ENCODE measurements at regions not wholly inside any gene's neighbourhood (a gene's known extent, or its start where the extent isn't known, plus 50 kb on each side); places are given as distances from the start of the nearest gene placed in this dataset.
"Not testable (repeated sequence)": the region's sequence is repeated elsewhere in the genome, so short reads cannot be mapped to it uniquely, and the experiment has no call there.

DNA sequence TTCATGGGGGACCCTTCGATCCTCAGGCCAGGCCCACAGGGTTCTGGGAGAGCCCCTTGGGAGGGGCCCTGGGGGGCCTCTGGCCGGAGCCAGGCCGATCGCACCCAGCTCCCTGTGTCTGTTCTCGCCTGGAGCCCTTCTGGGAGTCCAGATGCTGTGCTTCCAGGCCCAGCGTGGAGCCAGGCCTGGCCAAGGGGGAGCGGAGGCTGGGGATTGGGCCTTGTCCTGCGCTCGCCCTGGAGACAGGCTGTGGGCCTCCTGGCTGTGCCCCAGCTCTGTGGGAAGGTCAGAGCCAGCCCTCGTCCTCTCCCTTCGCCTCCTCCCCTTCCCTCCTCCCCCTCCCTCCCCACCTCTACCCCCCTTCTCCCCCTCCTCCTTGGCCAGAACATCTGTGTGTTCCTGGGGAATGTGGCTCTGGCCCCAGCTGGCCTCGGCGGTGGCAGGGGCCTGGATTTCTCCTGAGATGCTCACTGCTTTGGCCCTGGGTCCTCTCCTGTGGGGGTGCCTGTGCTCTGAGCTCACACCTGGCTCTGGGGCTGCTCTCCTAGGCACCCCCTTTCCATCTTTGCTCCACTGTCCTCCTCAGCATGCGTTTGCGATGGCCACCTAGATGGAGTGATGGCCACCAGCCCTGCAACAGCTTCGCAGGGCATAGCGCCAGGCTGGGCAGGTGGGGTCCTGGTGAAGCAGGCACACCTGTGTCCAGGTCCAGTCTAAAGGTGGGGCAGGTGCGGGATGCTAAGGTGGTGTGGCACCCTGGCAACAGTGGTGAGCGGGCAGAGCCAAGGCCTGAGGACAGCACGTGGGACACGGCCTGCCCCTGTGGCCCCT is 90.6 kb upstream of the CIBAR2 start:
- no peak for DNase-seq (ENCODE audit: low read depth)

- DNase-seq (ENCODE audit: low read depth), result no peak
Measured at GRCh38 chr16:85203462-85203813, 91.2 kb upstream of the CIBAR2 start.

GRCh38 chr16:85204242-85205010 is 92.2 kb upstream of the CIBAR2 start:
- DNase-seq (ENCODE audit: low read depth), result no peak

DNA sequence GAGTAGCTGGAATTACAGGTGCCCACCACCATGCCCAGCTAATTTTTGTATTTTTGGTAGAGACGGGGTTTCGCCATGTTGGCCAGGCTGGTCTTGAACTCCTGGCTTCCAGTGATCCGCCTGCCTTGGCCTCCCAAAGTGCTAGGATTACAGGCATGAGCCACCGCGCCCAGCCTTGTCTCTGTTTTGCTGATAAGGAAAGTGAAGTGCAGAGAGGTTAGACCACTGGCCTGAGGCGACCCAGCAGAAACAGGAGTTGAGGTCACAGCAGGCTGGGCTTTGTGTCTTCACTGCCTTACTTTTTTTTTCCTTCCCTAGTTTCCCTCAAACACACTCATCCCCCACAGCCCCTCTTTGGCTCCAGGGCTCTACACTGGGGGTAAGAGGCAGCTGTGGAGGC is 93.0 kb upstream of the CIBAR2 start:
- not testable (repeated sequence) for DNase-seq (ENCODE audit: low read depth)

GRCh38 chr16:85205747-85206471 is 93.6 kb upstream of the CIBAR2 start:
- no peak for DNase-seq (ENCODE audit: low read depth)

DNA sequence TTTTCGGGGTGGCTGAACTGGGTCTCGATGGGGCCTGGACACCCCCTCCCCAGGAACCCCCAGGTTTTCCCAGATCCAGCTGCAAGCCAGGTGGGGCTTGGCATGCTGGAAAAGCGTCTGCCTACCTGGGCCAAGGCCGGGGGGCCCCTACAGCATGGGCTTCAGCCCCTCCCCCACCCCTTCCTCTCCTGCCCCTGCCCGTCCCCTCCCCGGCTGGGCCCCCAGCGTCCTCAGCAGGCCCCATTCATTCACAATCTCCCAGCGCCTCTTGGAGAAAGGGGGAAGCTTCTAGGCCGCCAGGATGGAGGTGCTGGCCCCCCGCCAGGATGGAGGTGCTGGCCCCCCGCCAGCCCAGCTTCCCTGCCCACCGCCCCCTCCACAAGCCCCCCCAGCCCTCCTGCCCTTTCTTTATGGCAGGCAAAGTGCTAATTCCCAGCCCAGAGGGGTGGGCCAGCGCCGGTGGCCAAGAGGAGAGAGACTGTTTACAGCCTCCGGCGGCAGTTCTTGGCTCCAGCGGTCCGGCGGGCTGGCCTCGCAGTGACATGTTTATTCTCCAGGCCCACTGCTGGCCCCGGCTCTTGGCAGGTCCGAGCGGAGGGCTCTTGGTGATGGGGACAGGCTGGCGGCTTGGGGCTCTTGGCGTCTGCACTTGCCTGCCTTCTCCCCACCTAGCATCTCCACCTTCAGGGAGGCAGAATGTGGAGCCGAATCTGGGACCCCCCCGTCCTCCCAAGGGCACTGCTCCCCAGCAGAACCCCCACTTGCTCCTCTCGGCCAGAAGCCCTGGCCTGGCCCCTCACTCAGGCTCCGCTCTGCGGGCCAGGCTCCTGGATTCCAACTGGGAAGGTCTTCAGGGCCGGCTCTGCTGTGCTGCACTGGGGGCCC is 94.4 kb upstream of the CIBAR2 start:
- no peak for DNase-seq (ENCODE audit: low read depth)

DNA sequence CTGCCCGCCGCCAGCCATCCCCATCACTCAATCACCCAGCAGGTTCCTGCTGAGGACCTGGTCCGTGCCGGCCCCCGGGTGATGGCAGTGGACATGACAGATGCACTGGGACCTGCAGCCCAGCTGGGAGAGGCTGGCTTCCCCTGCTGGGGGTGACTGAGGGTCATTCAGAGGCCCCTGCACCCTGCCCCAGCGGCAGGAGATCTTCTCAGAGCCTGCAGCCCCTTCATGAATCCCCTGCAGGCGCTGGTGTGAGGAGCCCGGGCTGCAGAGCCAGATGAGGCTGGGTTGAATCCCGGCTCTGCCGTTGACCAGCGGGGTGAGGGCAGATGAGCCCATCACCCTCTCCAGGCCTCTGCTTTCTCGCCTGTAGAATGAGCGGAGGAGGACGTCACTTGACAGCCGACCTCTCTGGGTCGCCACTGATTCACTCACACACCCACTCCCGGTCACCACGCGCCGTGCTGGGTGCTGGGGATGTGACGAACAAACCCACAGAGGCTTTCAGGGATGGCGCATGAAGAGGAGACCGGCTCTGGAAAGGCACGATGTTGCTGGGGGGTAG is 95.2 kb upstream of the CIBAR2 start:
- no peak for DNase-seq (ENCODE audit: low read depth)

GRCh38 chr16:85208181-85208580 is 95.9 kb upstream of the CIBAR2 start:
- DNase-seq (ENCODE audit: low read depth), result no peak

DNA sequence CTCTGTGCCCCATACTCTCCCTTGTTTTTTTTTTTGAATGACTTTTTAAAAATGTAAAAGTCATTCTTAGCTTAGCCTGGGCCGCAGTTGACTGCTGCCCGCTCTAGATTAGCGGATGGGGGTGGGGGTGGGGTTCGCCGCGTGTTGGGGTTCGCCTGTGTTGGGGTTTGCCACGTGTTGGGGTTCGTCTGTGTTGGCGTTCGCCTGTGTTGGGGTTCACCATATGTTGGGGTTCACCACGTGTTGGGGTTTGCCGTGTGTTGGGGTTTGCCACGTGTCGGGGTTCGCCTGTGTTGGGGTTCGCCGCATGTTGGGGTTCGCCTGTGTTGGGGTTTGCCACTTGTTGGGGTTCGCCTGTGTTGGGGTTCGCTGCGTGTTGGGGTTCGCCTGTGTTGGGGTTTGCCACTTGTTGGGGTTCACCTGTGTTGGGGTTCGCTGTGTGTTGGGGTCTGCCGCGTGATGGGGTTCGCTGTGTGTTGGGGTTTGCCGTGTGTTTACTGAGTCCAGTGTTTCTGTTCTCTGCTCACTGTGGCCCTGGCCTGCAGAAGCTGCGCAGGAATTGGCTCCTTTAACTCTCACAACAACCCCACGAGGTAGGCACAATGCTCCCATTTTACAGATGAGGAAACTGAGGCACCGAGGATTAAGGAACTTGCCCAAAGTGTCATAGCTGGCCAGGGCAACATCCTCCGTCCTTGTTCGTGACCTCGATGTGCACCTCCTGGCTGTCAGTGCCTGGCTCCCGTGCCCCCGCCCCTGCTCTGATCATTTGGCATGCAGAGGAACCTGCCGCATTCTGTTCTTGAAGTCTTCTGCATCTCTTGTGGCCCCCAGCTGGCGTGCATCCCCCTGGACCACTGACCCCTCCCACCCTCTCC is 96.6 kb upstream of the CIBAR2 start:
- no peak for DNase-seq (ENCODE audit: low read depth)

GRCh38 chr16:85209526-85210121 is 97.4 kb upstream of the CIBAR2 start:
- no peak for DNase-seq (ENCODE audit: low read depth)

GRCh38 chr16:85210423-85211169 is 98.3 kb upstream of the CIBAR2 start:
- DNase-seq (ENCODE audit: low read depth), result no peak

- no peak for DNase-seq (ENCODE audit: low read depth)
Measured at GRCh38 chr16:85211271-85211801, 99.1 kb upstream of the CIBAR2 start.

DNA sequence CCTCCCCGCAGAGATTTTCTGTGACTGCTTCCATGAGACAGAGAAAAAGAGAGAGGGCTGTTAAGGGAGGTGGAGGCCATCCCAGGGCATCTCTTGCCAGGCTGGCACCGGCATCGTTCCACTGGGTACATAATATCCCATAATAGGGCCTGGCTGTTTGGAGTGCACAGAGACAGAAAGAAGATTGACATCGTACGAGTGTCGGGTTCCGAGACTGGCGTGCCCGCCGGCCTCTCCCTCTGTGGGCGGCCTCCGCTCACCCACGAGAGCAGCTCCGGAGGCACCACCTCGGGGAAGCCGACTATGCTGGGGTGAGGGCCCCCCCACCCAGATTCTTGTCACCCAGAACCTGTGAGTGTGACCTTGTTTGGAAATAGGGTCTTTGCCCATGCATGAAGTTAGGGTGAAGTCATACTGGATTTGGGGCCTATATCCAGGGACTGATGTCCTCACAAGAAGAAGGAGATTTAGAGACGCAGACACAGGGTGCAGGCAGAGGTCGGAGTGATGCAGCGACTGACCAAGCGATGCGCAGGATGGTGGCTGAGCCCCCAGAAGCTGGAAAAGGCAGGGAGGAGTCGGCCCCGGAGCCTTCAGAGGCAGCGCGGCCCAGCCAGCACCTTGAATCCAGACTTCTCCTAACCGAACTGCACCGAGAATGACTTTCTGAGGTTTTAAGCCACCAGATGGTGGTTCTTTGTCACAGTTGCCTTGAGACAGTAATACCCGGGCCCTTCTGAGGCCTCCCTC is 101.8 kb upstream of the CIBAR2 start:
- no peak for DNase-seq (ENCODE audit: low read depth)

DNA sequence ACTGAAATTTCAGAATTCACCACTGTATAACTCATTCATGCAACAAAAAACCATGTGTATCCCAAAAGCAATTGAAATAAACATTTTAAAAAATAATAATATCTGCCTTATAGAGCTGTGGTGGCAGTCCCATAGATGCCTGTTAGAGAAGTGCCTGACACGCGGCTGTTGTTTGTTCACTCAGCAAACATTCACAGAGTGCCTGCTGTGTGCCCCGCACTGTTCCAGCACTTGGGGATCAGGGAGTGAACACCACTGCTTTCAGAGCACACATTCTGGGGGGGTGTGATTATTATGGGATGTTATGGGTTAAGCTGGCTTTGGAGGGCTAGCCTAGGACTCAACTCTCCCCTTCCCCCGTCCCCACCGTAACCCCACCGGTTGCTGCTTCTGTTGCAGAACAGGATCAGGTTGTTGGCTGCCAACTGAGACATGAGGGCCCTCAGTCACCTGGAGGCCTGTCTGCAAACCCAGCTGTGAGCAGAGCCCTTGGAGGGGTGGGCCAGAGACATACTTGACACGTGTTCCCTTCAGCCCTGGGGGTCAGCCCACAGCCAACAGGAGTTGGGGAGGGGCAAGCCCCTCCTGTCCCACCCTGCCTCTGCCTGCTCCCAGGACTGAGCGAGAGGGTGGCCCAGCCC is 103.3 kb upstream of the CIBAR2 start:
- DNase-seq (ENCODE audit: low read depth), result no peak

GRCh38 chr16:85216522-85217375 is 104.5 kb upstream of the CIBAR2 start:
- no peak for DNase-seq (ENCODE audit: low read depth)

GRCh38 chr16:85220125-85220839 is 108.0 kb upstream of the CIBAR2 start:
- no peak for DNase-seq (ENCODE audit: low read depth)
